H1 (cell line): ENCODE measurements at regions not wholly inside any gene's neighbourhood (a gene's known extent, or its start where the extent isn't known, plus 50 kb on each side); places are given as distances from the start of the nearest gene placed in this dataset.

Source experiments
- CTCF ChIA-PET: fragments of 300-600 bp; sonication (Branson Sonifier 250); formaldehyde crosslinking; loops from one replicate; lab custom pipeline; 2021; ENCODE audit not compliant: partially characterized antibody; lab: Charles Lee
- POLR2A ChIA-PET: fragments of 300-600 bp; sonication (Branson Sonifier 250); formaldehyde crosslinking; loops from one replicate; lab custom pipeline; 2021; ENCODE audit warnings: inconsistent platforms; ENCODE audit not compliant: partially characterized antibody; lab: Charles Lee
- DNase-seq, 2 experiments: peaks; one replicate each; pipeline versions ENCODE4 v3.0.0 to v3.0.0-alpha.2; 2010 to 2022; ENCODE audit warnings: low spot score in 2 of 2, low read depth in 1 of 2, mixed read lengths in 1 of 2
- FAIRE-seq: peaks from 2 replicates; lab custom pipeline; 2011; peaks lifted over from hg19 to GRCh38; lab: Jason Lieb, UNC
- H2AFZ ChIP-seq: 2 replicates; pipeline ENCODE4 v1.8.1; 2012; ENCODE audit warnings: low read length, inconsistent platforms
- H2AK5ac ChIP-seq: 2 replicates; pipeline ENCODE4 v1.6.1; 2013; ENCODE audit warnings: low read depth, low read length
- H2BK120ac ChIP-seq: replicated peaks from 2 replicates; pipeline ENCODE3; 2013; ENCODE audit warnings: low read depth, low read length, inconsistent platforms
- H2BK12ac ChIP-seq: 2 replicates; pipeline ENCODE4 v1.6.1; 2013; ENCODE audit warnings: low read depth, low read length
- H2BK15ac ChIP-seq: 2 replicates; pipeline ENCODE4 v1.6.1; 2013; ENCODE audit warnings: low read length
- H2BK20ac ChIP-seq: 2 replicates; pipeline ENCODE4 v1.6.1; 2013; ENCODE audit warnings: low read length
- H2BK5ac ChIP-seq: 2 replicates; pipeline ENCODE4 v1.6.1; 2013; ENCODE audit warnings: low read depth, low read length
- H3K14ac ChIP-seq: 2 replicates; pipeline ENCODE4 v1.6.1; 2013; ENCODE audit warnings: inconsistent platforms; ENCODE audit not compliant: insufficient read length
- H3K18ac ChIP-seq: 2 replicates; pipeline ENCODE4 v1.6.1; 2013; ENCODE audit warnings: low read length; ENCODE audit errors: extremely low read depth
- H3K23ac ChIP-seq: 2 replicates; pipeline ENCODE4 v1.6.1; 2013; ENCODE audit warnings: inconsistent platforms; ENCODE audit not compliant: insufficient read length
- H3K23me2 ChIP-seq: 2 replicates; pipeline ENCODE4 v1.6.1; 2013; ENCODE audit warnings: low read depth, low read length
- H3K27ac ChIP-seq: 2 replicates; pipeline ENCODE4 v1.6.1; 2011; ENCODE audit warnings: low read depth, low read length, inconsistent platforms
- H3K27me3 ChIP-seq, 4 experiments: replicated peaks in 1 of 4; 1 replicate in 1 of 4; 2 replicates in 3 of 4; pipeline versions ENCODE4 v1.6.1 to v1.8.1; 2011 to 2013; ENCODE audit warnings: low read length in 3 of 4, mild to moderate bottlenecking in 3 of 4, inconsistent platforms in 2 of 4, mixed read lengths in 2 of 4, moderate library complexity in 1 of 4; ENCODE audit not compliant: control insufficient read depth in 3 of 4, insufficient read depth in 3 of 4; ENCODE audit errors: extremely low read depth in 1 of 4
- H3K36me3 ChIP-seq, 4 experiments: 2 replicates each; pipeline versions ENCODE4 v1.6.1 to v1.8.1; 2011 to 2013; ENCODE audit warnings: mild to moderate bottlenecking in 4 of 4, low read length in 3 of 4, moderate library complexity in 2 of 4, control low read depth in 1 of 4, inconsistent platforms in 1 of 4; ENCODE audit not compliant: insufficient read depth in 4 of 4, control insufficient read depth in 2 of 4
- H3K4ac ChIP-seq: replicated peaks from 2 replicates; pipeline ENCODE3; 2013; ENCODE audit warnings: low read length, low read depth, mixed read lengths, inconsistent platforms; ENCODE audit not compliant: insufficient read length
- H3K4me1 ChIP-seq, 4 experiments: replicated peaks in 1 of 4; 1 replicate in 1 of 4; 2 replicates in 3 of 4; pipeline versions ENCODE4 v1.6.1 to v1.8.1; 2011 to 2013; ENCODE audit warnings: low read length in 3 of 4, inconsistent platforms in 2 of 4, mixed read lengths in 1 of 4; ENCODE audit not compliant: insufficient read depth in 4 of 4, control insufficient read depth in 3 of 4
- H3K4me2 ChIP-seq, 2 experiments: 2 replicates each; pipeline versions ENCODE4 v1.6.1 to v1.8.1; 2011 to 2013; ENCODE audit warnings: low read depth in 2 of 2, low read length in 2 of 2, control low read depth in 1 of 2, inconsistent platforms in 1 of 2, mild to moderate bottlenecking in 1 of 2; ENCODE audit not compliant: insufficient read depth in 1 of 2
- H3K4me3 ChIP-seq, 4 experiments: fragments of 200-600, 300-600 bp in 1 of 4; sonication (generic), shearing (Covaris generic), sonication (Bioruptor Twin) in 1 of 4; 2 replicates each; pipeline versions ENCODE4 v1.5.1 to v1.8.1; 2011 to 2016; ENCODE audit warnings: low read length in 4 of 4, low read depth in 3 of 4, control low read depth in 2 of 4, inconsistent platforms in 2 of 4, mild to moderate bottlenecking in 2 of 4, mixed read lengths in 1 of 4, moderate library complexity in 1 of 4; ENCODE audit not compliant: insufficient read depth in 2 of 4; ENCODE audit errors: extremely low read depth in 1 of 4
- H3K56ac ChIP-seq: replicated peaks from 2 replicates; pipeline ENCODE3; 2013; ENCODE audit warnings: low read depth, mild to moderate bottlenecking, mixed read lengths, low read length, inconsistent platforms; ENCODE audit not compliant: insufficient read length
- H3K79me1 ChIP-seq: 2 replicates; pipeline ENCODE4 v1.6.1; 2013; ENCODE audit warnings: low read depth, low read length, control low read depth
- H3K79me2 ChIP-seq, 2 experiments: 2 replicates each; pipeline versions ENCODE4 v1.6.1 to v1.8.1; 2012 to 2013; ENCODE audit warnings: low read length in 2 of 2, mild to moderate bottlenecking in 2 of 2, inconsistent platforms in 1 of 2; ENCODE audit not compliant: insufficient read depth in 2 of 2, control insufficient read depth in 1 of 2
- H3K9ac ChIP-seq, 4 experiments: replicated peaks in 1 of 4; 1 replicate in 1 of 4; 2 replicates in 3 of 4; pipeline versions ENCODE4 v1.6.1 to v1.8.1; 2011 to 2013; ENCODE audit warnings: low read depth in 3 of 4, low read length in 3 of 4, control low read depth in 2 of 4, mild to moderate bottlenecking in 2 of 4, moderate library complexity in 2 of 4, inconsistent platforms in 1 of 4; ENCODE audit errors: extremely low read depth in 1 of 4
- H3K9me3 ChIP-seq, 2 experiments: 2 replicates each; pipeline versions ENCODE4 v1.6.1 to v1.8.1; 2012 to 2013; ENCODE audit warnings: mild to moderate bottlenecking in 2 of 2, moderate library complexity in 2 of 2, control low read depth in 1 of 2, inconsistent platforms in 1 of 2, low read depth in 1 of 2, low read length in 1 of 2, mixed read lengths in 1 of 2; ENCODE audit not compliant: insufficient read depth in 2 of 2
- H4K20me1 ChIP-seq, 2 experiments: replicated peaks in 1 of 2; 2 replicates each; pipeline versions ENCODE3 to v1.8.1; 2011 to 2013; ENCODE audit warnings: inconsistent platforms in 2 of 2, low read length in 2 of 2, mild to moderate bottlenecking in 1 of 2; ENCODE audit not compliant: insufficient read depth in 2 of 2, control insufficient read depth in 1 of 2
- H4K5ac ChIP-seq: 2 replicates; pipeline ENCODE4 v1.6.1; 2013; ENCODE audit warnings: low read length, low read depth, mixed read lengths, inconsistent platforms; ENCODE audit not compliant: insufficient read length
- H4K8ac ChIP-seq: 2 replicates; pipeline ENCODE4 v1.8.0; 2013; ENCODE audit warnings: mild to moderate bottlenecking, moderate library complexity, low read length, inconsistent platforms; ENCODE audit not compliant: insufficient read depth; ENCODE audit errors: extremely low read depth
- H4K91ac ChIP-seq: replicated peaks from 2 replicates; pipeline ENCODE3; 2013; ENCODE audit warnings: low read length, mixed read lengths, inconsistent platforms; ENCODE audit not compliant: insufficient read length
- ATF2 ChIP-seq: IDR thresholded peaks from 2 replicates; pipeline ENCODE4 v1.6.1; 2012; ENCODE audit warnings: low read length, inconsistent platforms
- ATF3 ChIP-seq: IDR thresholded peaks from 2 replicates; pipeline ENCODE4 v1.6.1; 2011; ENCODE audit warnings: low read depth, mild to moderate bottlenecking, low read length; ENCODE audit not compliant: insufficient read depth
- BACH1 ChIP-seq: IDR thresholded peaks from 2 replicates; pipeline ENCODE4 v1.6.1; 2012; ENCODE audit warnings: low read length, improper control_type of control experiment
- CEBPB ChIP-seq: IDR thresholded peaks from 2 replicates; pipeline ENCODE4 v1.6.1; 2012; ENCODE audit warnings: low read depth, low read length
- CREB1 ChIP-seq: IDR thresholded peaks from 2 replicates; pipeline ENCODE4 v1.6.1; 2012; ENCODE audit warnings: inconsistent platforms
- EZH2 ChIP-seq: fragments of 200-600 bp; sonication (generic); IDR thresholded peaks from 2 replicates; pipeline ENCODE4 v1.7.1; 2012; ENCODE audit warnings: low read depth, mild to moderate bottlenecking, moderate library complexity, low read length, inconsistent platforms; ENCODE audit not compliant: severe bottlenecking
- GTF2F1 ChIP-seq: IDR thresholded peaks from 2 replicates; pipeline ENCODE4 v1.6.1; 2012; ENCODE audit warnings: low read depth, low read length, improper control_type of control experiment, borderline replicate concordance
- KDM5A ChIP-seq: fragments of 200-600 bp; IDR thresholded peaks from 2 replicates; pipeline ENCODE4 v1.7.1; 2012; ENCODE audit warnings: mild to moderate bottlenecking, low read length, inconsistent platforms, mixed read lengths
- NRF1 ChIP-seq: IDR thresholded peaks from 2 replicates; pipeline ENCODE4 v1.6.1; 2011; ENCODE audit warnings: mild to moderate bottlenecking, low read depth, low read length, improper control_type of control experiment
- POLR2A ChIP-seq, 2 experiments: IDR thresholded peaks; 1 replicate in 1 of 2; 2 replicates in 1 of 2; pipeline ENCODE4 v1.6.1; 2011; ENCODE audit warnings: low read depth in 2 of 2, low read length in 2 of 2, mild to moderate bottlenecking in 2 of 2; ENCODE audit errors: control extremely low read depth in 1 of 2
- SP1 ChIP-seq: IDR thresholded peaks from 2 replicates; pipeline ENCODE4 v1.6.1; 2011; ENCODE audit warnings: low read depth, low read length
- TEAD4 ChIP-seq: IDR thresholded peaks from 2 replicates; pipeline ENCODE4 v1.6.1; 2012; ENCODE audit warnings: low read depth, low read length, inconsistent platforms, mixed read lengths
- WGBS, 2 experiments: shearing (Covaris generic) in 1 of 2; methylation state at CpG; one replicate each; pipeline versions ENCODE4 v1.1.6 to v1.1.7; 2013 to 2015; ENCODE audit warnings: low lambda C conversion rate in 2 of 2, mixed read lengths in 2 of 2, inconsistent platforms in 1 of 2, low coverage in 1 of 2, missing lambda C conversion rate in 1 of 2; ENCODE audit not compliant: insufficient replicate concordance in 2 of 2, insufficient coverage in 1 of 2, insufficient read length in 1 of 2; ENCODE audit errors: extremely low coverage in 1 of 2, missing lambda C conversion rate in 1 of 2; 5-methylcytosine and 5-hydroxymethylcytosine counted together

- Histone ChIP-seq H4K20me1 (no peaks in the 10 kb centered on the region), H3K23me2 (no peaks in the 10 kb centered on the region), H3K56ac (no peak overlapping the region), H3K36me3 (no peaks in the 10 kb centered on the region), H4K91ac (no peak overlapping the region), H3K79me1 (no peaks in the 10 kb centered on the region), H3K79me2 (no peaks in the 10 kb centered on the region), H2BK20ac (no peak overlapping the region), H2BK120ac (no peak overlapping the region), H3K4me2 (no peak overlapping the region), H3K9me3 (no peaks in the 10 kb centered on the region), H3K18ac (no peak overlapping the region), H3K9ac (no peak overlapping the region), H4K5ac (no peak overlapping the region), H3K4me3 (no peak overlapping the region), H3K14ac (no peak overlapping the region), H3K27ac (no peak overlapping the region), H2BK12ac (no peak overlapping the region; the same call in 1 of the 2 replicates), H2AFZ (no peak overlapping the region), H3K23ac (no peak overlapping the region), H2BK15ac (no peak overlapping the region), H2BK5ac (no peak overlapping the region), H3K4ac (no peak overlapping the region), H4K8ac (no peak overlapping the region), H2AK5ac (no peak overlapping the region), H3K4me1 (no peaks in the 10 kb centered on the region), H3K27me3 (no peaks in the 10 kb centered on the region)
- DNase-seq (no peak), FAIRE-seq (no peak)
- CTCF ChIA-PET: interaction anchor here (0.7 to 1.6 kb wide), 3 partner anchors 20 to 155 kb away, joined by 3 to 4 read pairs (median 3); no protein-coding TSS in a partner anchor
- POLR2A ChIA-PET: no interaction called here
- 90% methylated on average over 4 of the region's 4 CpGs; no CpG with 5 or more reads in 1 of the 2 experiments for WGBS, 2 experiments
- TF ChIP-seq KDM5A (no peak), CREB1 (no peak), CEBPB (no peak), EZH2 (no peak), ATF3 (no peak), POLR2A (IDR thresholded peaks at IDR 0.05; ENCODE audit: control extremely low read depth in 1 of 2, low read depth in 2 of 2, low read length in 2 of 2) (no peak), GTF2F1 (no peak), TEAD4 (no peak), BACH1 (no peak), SP1 (no peak), NRF1 (no peak), ATF2 (no peak)
Measured at GRCh38 chr2:136284226-136285119, 166.5 kb upstream of the CXCR4 start.
